ENCODE measurements at regions not wholly inside any gene's neighbourhood (a gene's known extent, or its start where the extent isn't known, plus 50 kb on each side); places are given as distances from the start of the nearest gene placed in this dataset.

- TF ChIP-seq CTCF (IDR thresholded peaks at IDR 0.05; ENCODE audit: insufficient read depth, low read depth, low read length) (no peak), EZH2 (IDR thresholded peaks at IDR 0.05; ENCODE audit: insufficient read depth, low read length) (no peak)
Measured at GRCh38 chr6:153778216-153778615, 260.8 kb upstream of the OPRM1 start.
